ENCODE measurements at regions not wholly inside any gene's neighbourhood (a gene's known extent, or its start where the extent isn't known, plus 50 kb on each side); places are given as distances from the start of the nearest gene placed in this dataset.

DNA sequence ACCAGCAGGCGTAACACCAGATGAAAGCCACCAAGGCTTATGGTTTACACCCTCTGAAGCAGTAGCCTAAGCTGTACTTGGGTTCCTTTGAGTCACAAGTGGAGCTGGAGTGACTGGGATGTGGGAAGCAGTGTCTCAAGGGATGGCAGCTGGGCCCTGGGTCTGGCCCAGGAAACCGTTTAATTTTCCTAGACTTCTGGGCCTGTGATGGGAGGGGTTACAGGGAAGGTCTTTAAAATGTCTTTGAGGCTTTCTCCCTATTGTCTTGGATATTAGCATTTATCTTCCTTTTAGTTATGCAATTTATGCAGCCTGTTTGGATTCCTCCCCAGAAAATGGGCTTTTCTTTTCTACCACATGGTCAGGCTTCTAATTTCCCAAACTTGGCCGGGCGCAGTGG lies 568.2 kb downstream of the ANKRD7 start:
- no peaks in the 10 kb centered on the region for H3K27me3 ChIP-seq (ENCODE audit: control insufficient read depth, low read length)
- H3K36me3 ChIP-seq (ENCODE audit: control insufficient read depth, low read length), result no peaks in the 10 kb centered on the region
- H3K4me1 ChIP-seq (ENCODE audit: control insufficient read depth, low read length), result no peaks in the 10 kb centered on the region
- H4K20me1 ChIP-seq (ENCODE audit: control insufficient read depth, insufficient read depth, low read depth, low read length), result no peaks in the 10 kb centered on the region
- H3K4me2 ChIP-seq (ENCODE audit: low read length), result no peak overlapping the region
- no peak overlapping the region for H3K27ac ChIP-seq (ENCODE audit: low read depth, low read length)
- no peaks in the 10 kb centered on the region for H3F3A ChIP-seq (ENCODE audit: control insufficient read depth, insufficient read depth)
- H3K9me3 ChIP-seq (ENCODE audit: control insufficient read depth, insufficient read depth, low read length), result no peaks in the 10 kb centered on the region
- no peak for TF ChIP-seq EZH2phosphoT487 (IDR thresholded peaks at IDR 0.05; ENCODE audit: borderline replicate concordance, low read length)
- TF ChIP-seq, protein P1, sequence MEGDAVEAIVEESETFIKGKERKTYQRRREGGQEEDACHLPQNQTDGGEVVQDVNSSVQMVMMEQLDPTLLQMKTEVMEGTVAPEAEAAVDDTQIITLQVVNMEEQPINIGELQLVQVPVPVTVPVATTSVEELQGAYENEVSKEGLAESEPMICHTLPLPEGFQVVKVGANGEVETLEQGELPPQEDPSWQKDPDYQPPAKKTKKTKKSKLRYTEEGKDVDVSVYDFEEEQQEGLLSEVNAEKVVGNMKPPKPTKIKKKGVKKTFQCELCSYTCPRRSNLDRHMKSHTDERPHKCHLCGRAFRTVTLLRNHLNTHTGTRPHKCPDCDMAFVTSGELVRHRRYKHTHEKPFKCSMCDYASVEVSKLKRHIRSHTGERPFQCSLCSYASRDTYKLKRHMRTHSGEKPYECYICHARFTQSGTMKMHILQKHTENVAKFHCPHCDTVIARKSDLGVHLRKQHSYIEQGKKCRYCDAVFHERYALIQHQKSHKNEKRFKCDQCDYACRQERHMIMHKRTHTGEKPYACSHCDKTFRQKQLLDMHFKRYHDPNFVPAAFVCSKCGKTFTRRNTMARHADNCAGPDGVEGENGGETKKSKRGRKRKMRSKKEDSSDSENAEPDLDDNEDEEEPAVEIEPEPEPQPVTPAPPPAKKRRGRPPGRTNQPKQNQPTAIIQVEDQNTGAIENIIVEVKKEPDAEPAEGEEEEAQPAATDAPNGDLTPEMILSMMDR (IDR thresholded peaks at IDR 0.05; ENCODE audit: low read depth, low read length, poor library complexity, severe bottlenecking), result no peak
- H3K4me3 ChIP-seq (ENCODE audit: low read length), result no peak overlapping the region
- H3K79me2 ChIP-seq (ENCODE audit: control insufficient read depth, low read length), result no peaks in the 10 kb centered on the region
- no peaks in the 10 kb centered on the region for H3K9me2 ChIP-seq (replicated peaks; ENCODE audit: control insufficient read depth, low read length)

DNA sequence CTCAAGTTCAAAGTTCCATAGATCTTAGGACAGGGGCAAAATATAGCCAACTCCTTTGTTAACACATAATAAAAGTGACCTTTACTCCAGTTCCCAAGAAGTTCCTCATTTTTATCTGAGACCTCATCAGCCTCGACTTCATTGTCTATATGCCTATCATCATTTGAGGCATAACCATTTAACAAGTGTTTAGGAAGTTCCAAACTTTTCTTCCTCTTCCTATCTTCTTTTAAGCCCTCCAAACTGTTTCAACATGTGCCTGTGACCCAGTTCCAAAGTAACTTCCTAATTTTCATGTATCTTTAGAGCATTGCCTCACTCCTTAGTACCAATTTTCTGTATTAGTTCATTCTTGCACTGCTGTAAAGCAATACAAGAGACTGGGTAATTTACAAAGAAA lies 569.1 kb downstream of the ANKRD7 start:
- no peak for TF ChIP-seq EZH2phosphoT487 (IDR thresholded peaks at IDR 0.05; ENCODE audit: borderline replicate concordance, low read length)
- TF ChIP-seq, protein P1 (IDR thresholded peaks at IDR 0.05; ENCODE audit: low read depth, low read length, poor library complexity, severe bottlenecking), result no peak
- H3F3A ChIP-seq (ENCODE audit: control insufficient read depth, insufficient read depth), result no peaks in the 10 kb centered on the region

DNA sequence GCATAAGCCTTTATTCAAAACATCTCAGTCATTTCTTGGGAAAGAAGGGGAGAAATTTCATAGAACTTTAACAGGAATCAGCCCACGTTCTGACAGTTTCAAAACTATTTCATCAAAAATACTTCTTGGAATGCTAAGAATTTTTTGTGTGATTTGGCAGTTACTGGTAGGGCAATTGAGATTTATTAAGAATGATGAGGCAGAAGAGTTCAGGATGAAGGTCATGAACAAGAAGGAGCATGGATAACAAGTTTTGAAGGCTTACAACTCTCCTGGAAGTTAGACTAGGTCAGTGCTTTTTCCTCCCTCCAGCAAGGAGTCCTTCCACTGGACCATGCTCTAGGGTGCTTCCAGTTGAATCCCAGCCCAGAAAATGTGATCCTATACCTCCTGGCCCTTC lies 569.9 kb downstream of the ANKRD7 start:
- Histone ChIP-seq H3K4me1 (ENCODE audit: control insufficient read depth, low read length) (no peaks in the 10 kb centered on the region), H3K4me3 (ENCODE audit: low read length) (no peak overlapping the region), H4K20me1 (ENCODE audit: control insufficient read depth, insufficient read depth, low read depth, low read length) (no peaks in the 10 kb centered on the region), H3K79me2 (ENCODE audit: control insufficient read depth, low read length) (no peaks in the 10 kb centered on the region), H3K9me3 (ENCODE audit: control insufficient read depth, insufficient read depth, low read length) (no peaks in the 10 kb centered on the region), H3K36me3 (ENCODE audit: control insufficient read depth, low read length) (no peaks in the 10 kb centered on the region), H3K27ac (ENCODE audit: low read depth, low read length) (no peak overlapping the region), H3K9me2 (replicated peaks; ENCODE audit: control insufficient read depth, low read length) (no peaks in the 10 kb centered on the region), H3K4me2 (ENCODE audit: low read length) (no peak overlapping the region), H3K27me3 (ENCODE audit: control insufficient read depth, low read length) (no peaks in the 10 kb centered on the region), H3F3A (ENCODE audit: control insufficient read depth, insufficient read depth) (no peaks in the 10 kb centered on the region)
- TF ChIP-seq, protein P1 (IDR thresholded peaks at IDR 0.05; ENCODE audit: low read depth, low read length, poor library complexity, severe bottlenecking), result no peak
- no peak for TF ChIP-seq EZH2phosphoT487 (IDR thresholded peaks at IDR 0.05; ENCODE audit: borderline replicate concordance, low read length)

More for the DNA sequence above, 569.1 kb downstream of the ANKRD7 start:
- no peak overlapping the region for H3K4me3 ChIP-seq (ENCODE audit: low read length)
- H3K27ac ChIP-seq (ENCODE audit: low read depth, low read length), result no peak overlapping the region
- H3K4me1 ChIP-seq (ENCODE audit: control insufficient read depth, low read length), result no peaks in the 10 kb centered on the region
- no peaks in the 10 kb centered on the region for H4K20me1 ChIP-seq (ENCODE audit: control insufficient read depth, insufficient read depth, low read depth, low read length)
- no peak overlapping the region for H3K4me2 ChIP-seq (ENCODE audit: low read length)
- no peaks in the 10 kb centered on the region for H3K36me3 ChIP-seq (ENCODE audit: control insufficient read depth, low read length)
- no peaks in the 10 kb centered on the region for H3K27me3 ChIP-seq (ENCODE audit: control insufficient read depth, low read length)
- H3K9me3 ChIP-seq (ENCODE audit: control insufficient read depth, insufficient read depth, low read length), result no peaks in the 10 kb centered on the region
- no peaks in the 10 kb centered on the region for H3K9me2 ChIP-seq (replicated peaks; ENCODE audit: control insufficient read depth, low read length)
- H3K79me2 ChIP-seq (ENCODE audit: control insufficient read depth, low read length), result no peaks in the 10 kb centered on the region

DNA sequence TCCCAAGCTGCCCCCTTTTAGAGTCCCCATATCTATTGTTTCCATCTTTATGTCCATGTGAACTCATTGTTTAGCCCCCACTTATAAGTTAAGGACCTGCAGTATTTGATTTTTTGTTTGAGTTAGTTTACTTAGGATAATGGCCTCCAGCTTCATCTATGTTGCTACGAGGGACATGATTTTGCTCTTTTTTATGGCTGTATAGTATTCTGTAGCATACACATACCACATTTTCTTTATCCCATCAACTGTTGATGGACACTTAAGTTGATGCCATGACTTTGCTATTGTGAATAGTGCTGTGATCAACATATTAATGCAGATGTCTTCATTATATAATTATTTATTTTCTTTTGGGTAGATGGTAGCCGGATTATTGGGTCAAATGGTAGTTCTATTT lies 576.9 kb downstream of the ANKRD7 start:
- Histone ChIP-seq H3K27ac (ENCODE audit: low read depth, low read length) (no peak overlapping the region), H3K4me3 (ENCODE audit: low read length) (no peak overlapping the region)

More for the DNA sequence above, 576.9 kb downstream of the ANKRD7 start:
- Histone ChIP-seq H3K4me1 (ENCODE audit: control insufficient read depth, low read length) (no peaks in the 10 kb centered on the region), H3K27me3 (ENCODE audit: control insufficient read depth, low read length) (no peaks in the 10 kb centered on the region), H3K9me3 (ENCODE audit: control insufficient read depth, insufficient read depth, low read length) (no peaks in the 10 kb centered on the region), H4K20me1 (ENCODE audit: control insufficient read depth, insufficient read depth, low read depth, low read length) (no peaks in the 10 kb centered on the region), H3K4me2 (ENCODE audit: low read length) (no peak overlapping the region), H3K9me2 (replicated peaks; ENCODE audit: control insufficient read depth, low read length) (no peaks in the 10 kb centered on the region), H3F3A (ENCODE audit: control insufficient read depth, insufficient read depth) (no peaks in the 10 kb centered on the region), H3K36me3 (ENCODE audit: control insufficient read depth, low read length) (no peaks in the 10 kb centered on the region), H3K79me2 (ENCODE audit: control insufficient read depth, low read length) (no peaks in the 10 kb centered on the region)
- TF ChIP-seq, protein P1 (IDR thresholded peaks at IDR 0.05; ENCODE audit: low read depth, low read length, poor library complexity, severe bottlenecking), result no peak
- no peak for TF ChIP-seq EZH2phosphoT487 (IDR thresholded peaks at IDR 0.05; ENCODE audit: borderline replicate concordance, low read length)

Data from DOHH2 (cell line).